OCI-LY3 (cell line): ENCODE measurements at regions not wholly inside any gene's neighbourhood (a gene's known extent, or its start where the extent isn't known, plus 50 kb on each side); places are given as distances from the start of the nearest gene placed in this dataset.

Experiments used
- H2AFZ ChIP-seq: fragments of 200-600, 300-600 bp; shearing (Covaris generic); 2 replicates; pipeline ENCODE4 v1.6.0; 2014; ENCODE audit warnings: antibody characterized with exemption, low read depth, low read length
- H3K27ac ChIP-seq: fragments of 200-600, 300-600 bp; sonication (generic); 2 replicates; pipeline ENCODE4 v1.5.1; 2014; ENCODE audit warnings: mild to moderate bottlenecking, low read length, moderate library complexity, mixed read lengths
- H3K27me3 ChIP-seq: fragments of 200-600, 300-600 bp; sonication (generic); 2 replicates; pipeline ENCODE4 v1.6.1; 2014; ENCODE audit warnings: low read depth, low read length, mixed read lengths
- H3K36me3 ChIP-seq: fragments of 200-600, 300-600 bp; sonication (generic); replicated peaks from 2 replicates; pipeline ENCODE3; 2014; ENCODE audit warnings: low read depth, low read length, mixed read lengths
- H3K4me1 ChIP-seq: fragments of 300-600, 200-600 bp; sonication (generic); 2 replicates; pipeline ENCODE4 v1.6.1; 2014; ENCODE audit warnings: low read length, mixed read lengths
- H3K4me2 ChIP-seq: fragments of 200-600, 300-600 bp; sonication (generic); 2 replicates; pipeline ENCODE4 v1.6.1; 2014; ENCODE audit warnings: low read length, mixed read lengths
- H3K4me3 ChIP-seq: fragments of 300-600, 200-600 bp; sonication (generic); 2 replicates; pipeline ENCODE4 v1.5.1; 2014; ENCODE audit warnings: antibody characterized with exemption, mild to moderate bottlenecking, low read length, moderate library complexity
- H3K79me2 ChIP-seq: fragments of 300-600, 200-600 bp; shearing (Covaris generic); 2 replicates; pipeline ENCODE4 v1.6.1; 2014; ENCODE audit warnings: mild to moderate bottlenecking, low read length, mixed read lengths
- H3K9ac ChIP-seq: fragments of 300-600, 200-600 bp; shearing (Covaris generic); 2 replicates; pipeline ENCODE4 v1.6.0; 2014; ENCODE audit warnings: mild to moderate bottlenecking, low read length, moderate library complexity
- H3K9me3 ChIP-seq: fragments of 200-600, 300-600 bp; shearing (Covaris generic); 2 replicates; pipeline ENCODE4 v1.6.1; 2014; ENCODE audit warnings: low read length, mixed read lengths; ENCODE audit not compliant: insufficient read depth
- H4K20me1 ChIP-seq: fragments of 200-600, 300-600 bp; sonication (generic); 2 replicates; pipeline ENCODE4 v1.6.1; 2016; ENCODE audit warnings: low read length, mixed read lengths; ENCODE audit not compliant: insufficient read depth
- EZH2phosphoT487 ChIP-seq: fragments of 200-600 bp; shearing (Covaris generic); IDR thresholded peaks from 2 replicates; pipeline ENCODE4 v1.6.1; 2018; ENCODE audit warnings: antibody characterized with exemption, mixed run types, low read depth
- TF ChIP-seq, protein P1 (sequence below): fragments of 200-600, 300-600 bp; sonication (generic); IDR thresholded peaks from 2 replicates; pipeline ENCODE4 v1.5.1; 2014; ENCODE audit warnings: antibody characterized with exemption, low read length, low read depth

DNA sequence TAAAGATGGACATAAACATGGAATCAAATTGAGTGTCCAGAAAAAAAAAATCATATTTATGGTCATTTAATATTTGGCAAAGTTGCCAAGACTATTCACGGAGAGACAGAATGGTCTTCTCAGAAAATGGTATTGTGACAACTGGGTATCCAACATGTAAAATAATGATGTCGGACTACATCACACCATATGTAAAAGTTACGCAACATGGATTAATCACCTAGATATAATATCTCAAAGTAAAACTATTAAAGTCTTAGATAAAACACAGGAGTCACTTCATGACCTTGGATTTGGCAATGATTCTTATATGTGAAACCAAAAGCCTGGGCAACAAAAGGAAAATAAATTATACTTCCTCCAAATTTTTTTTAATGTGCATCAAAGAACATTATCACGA, 1591.7 kb upstream of the DDX18 start:
- no peak overlapping the region for H3K4me3 ChIP-seq

DNA sequence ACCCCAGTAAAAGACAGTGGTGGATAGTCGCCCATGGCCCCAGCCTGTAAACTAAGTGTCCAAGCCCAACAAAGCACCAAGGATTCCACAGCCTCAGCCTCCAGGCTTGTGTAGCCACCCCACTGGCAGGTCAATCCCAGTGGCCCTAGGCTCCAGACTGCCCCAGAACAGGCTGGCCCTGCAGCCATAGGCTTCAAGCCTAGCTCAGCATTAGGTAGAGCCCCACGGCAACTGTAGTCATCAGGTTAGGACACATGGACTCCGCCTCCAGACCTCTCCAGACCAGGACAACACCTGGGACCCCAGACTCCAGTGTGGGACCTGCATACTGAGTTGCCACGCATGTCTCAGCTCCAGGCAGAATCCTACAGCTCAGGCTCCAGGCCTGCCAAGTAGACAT, 1590.6 kb upstream of the DDX18 start:
- Histone ChIP-seq H3K27me3 (no peaks in the 10 kb centered on the region), H2AFZ (no peak overlapping the region), H3K9me3 (no peaks in the 10 kb centered on the region), H4K20me1 (no peaks in the 10 kb centered on the region), H3K4me3 (no peak overlapping the region), H3K27ac (no peak overlapping the region), H3K79me2 (no peaks in the 10 kb centered on the region), H3K4me1 (no peaks in the 10 kb centered on the region), H3K4me2 (no peak overlapping the region), H3K9ac (no peak overlapping the region), H3K36me3 (no peaks in the 10 kb centered on the region)
- no peak for TF ChIP-seq EZH2phosphoT487
- TF ChIP-seq, protein P1, sequence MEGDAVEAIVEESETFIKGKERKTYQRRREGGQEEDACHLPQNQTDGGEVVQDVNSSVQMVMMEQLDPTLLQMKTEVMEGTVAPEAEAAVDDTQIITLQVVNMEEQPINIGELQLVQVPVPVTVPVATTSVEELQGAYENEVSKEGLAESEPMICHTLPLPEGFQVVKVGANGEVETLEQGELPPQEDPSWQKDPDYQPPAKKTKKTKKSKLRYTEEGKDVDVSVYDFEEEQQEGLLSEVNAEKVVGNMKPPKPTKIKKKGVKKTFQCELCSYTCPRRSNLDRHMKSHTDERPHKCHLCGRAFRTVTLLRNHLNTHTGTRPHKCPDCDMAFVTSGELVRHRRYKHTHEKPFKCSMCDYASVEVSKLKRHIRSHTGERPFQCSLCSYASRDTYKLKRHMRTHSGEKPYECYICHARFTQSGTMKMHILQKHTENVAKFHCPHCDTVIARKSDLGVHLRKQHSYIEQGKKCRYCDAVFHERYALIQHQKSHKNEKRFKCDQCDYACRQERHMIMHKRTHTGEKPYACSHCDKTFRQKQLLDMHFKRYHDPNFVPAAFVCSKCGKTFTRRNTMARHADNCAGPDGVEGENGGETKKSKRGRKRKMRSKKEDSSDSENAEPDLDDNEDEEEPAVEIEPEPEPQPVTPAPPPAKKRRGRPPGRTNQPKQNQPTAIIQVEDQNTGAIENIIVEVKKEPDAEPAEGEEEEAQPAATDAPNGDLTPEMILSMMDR, result no peak

More for the DNA sequence above, 1591.7 kb upstream of the DDX18 start:
- H3K27ac ChIP-seq, result no peak overlapping the region
- H3K4me2 ChIP-seq, result no peak overlapping the region
- H3K36me3 ChIP-seq, result no peaks in the 10 kb centered on the region
- H2AFZ ChIP-seq, result no peak overlapping the region
- no peaks in the 10 kb centered on the region for H3K4me1 ChIP-seq
- TF ChIP-seq, protein P1, result no peak
- no peak for TF ChIP-seq EZH2phosphoT487
- no peaks in the 10 kb centered on the region for H3K79me2 ChIP-seq
- no peaks in the 10 kb centered on the region for H3K9me3 ChIP-seq
- H3K27me3 ChIP-seq, result no peaks in the 10 kb centered on the region
- H4K20me1 ChIP-seq, result no peaks in the 10 kb centered on the region
- no peak overlapping the region for H3K9ac ChIP-seq

DNA sequence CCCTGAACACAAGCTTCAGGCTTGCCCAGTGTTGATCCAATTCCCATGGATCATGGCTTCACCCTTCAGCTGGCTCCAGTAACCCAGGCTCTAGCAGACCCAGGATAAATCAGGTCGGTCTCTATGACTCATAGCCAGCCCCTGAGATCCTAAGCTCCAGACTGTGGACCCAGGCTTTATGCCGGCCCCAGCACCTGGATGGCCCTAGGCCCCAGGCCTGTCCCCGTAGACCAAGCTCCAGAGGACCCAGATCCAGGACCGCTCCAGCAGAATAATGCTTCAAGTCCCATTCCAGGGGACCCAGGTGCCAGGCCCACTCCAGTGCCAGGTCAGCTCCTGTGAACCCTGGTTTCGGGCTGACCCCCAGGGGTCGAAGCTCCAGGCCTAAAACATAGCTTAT, 1589.9 kb upstream of the DDX18 start:
- Histone ChIP-seq H3K4me1 (no peaks in the 10 kb centered on the region), H2AFZ (no peak overlapping the region), H3K27ac (no peak overlapping the region), H3K9ac (no peak overlapping the region), H4K20me1 (no peaks in the 10 kb centered on the region), H3K4me2 (no peak overlapping the region), H3K27me3 (no peaks in the 10 kb centered on the region), H3K9me3 (no peaks in the 10 kb centered on the region), H3K4me3 (no peak overlapping the region), H3K36me3 (no peaks in the 10 kb centered on the region), H3K79me2 (no peaks in the 10 kb centered on the region)
- TF ChIP-seq EZH2phosphoT487, result no peak
- TF ChIP-seq, protein P1, result no peak

DNA sequence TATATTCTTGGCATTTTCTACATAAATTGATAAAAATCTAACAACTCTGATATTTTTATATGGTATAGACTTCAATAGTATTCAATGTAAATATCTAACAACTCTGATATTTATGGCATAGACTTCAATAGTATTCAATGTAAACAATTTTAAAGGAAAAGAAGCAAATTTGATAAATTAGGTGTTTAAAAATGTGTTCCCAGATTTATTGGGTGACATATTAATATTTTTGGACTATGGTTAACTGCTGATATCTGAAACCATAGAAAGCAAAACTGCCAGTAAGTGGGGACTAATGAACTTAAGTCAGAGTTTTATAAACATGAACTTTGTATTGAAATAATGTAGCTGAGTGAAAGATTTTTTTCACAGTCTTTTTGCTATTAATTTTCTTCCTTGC, 1576.0 kb upstream of the DDX18 start:
- Histone ChIP-seq H3K4me3 (no peak overlapping the region), H3K9me3 (no peaks in the 10 kb centered on the region), H3K79me2 (no peaks in the 10 kb centered on the region), H2AFZ (no peak overlapping the region), H3K36me3 (no peaks in the 10 kb centered on the region), H3K4me1 (no peaks in the 10 kb centered on the region), H4K20me1 (no peaks in the 10 kb centered on the region), H3K9ac (no peak overlapping the region), H3K27me3 (no peaks in the 10 kb centered on the region), H3K4me2 (no peak overlapping the region), H3K27ac (no peak overlapping the region)
- no peak for TF ChIP-seq EZH2phosphoT487
- TF ChIP-seq, protein P1, result no peak
